H9 (cell line): ENCODE measurements at regions not wholly inside any gene's neighbourhood (a gene's known extent, or its start where the extent isn't known, plus 50 kb on each side); places are given as distances from the start of the nearest gene placed in this dataset.

ENCODE experiments used
- DNase-seq: peaks from one replicate; pipeline ENCODE4 v3.0.0-alpha.2; 2017
- H2AFZ ChIP-seq: one replicate; pipeline ENCODE4 v1.6.1; 2013; ENCODE audit warnings: mild to moderate bottlenecking, low read length, control low read depth, moderate library complexity
- H2AK5ac ChIP-seq: 2 replicates; pipeline ENCODE4 v1.6.1; 2013; ENCODE audit warnings: low read length, control low read depth, mixed read lengths; ENCODE audit not compliant: insufficient read length
- H2BK120ac ChIP-seq: one replicate; pipeline ENCODE4 v1.6.1; 2013; ENCODE audit warnings: low read depth, mild to moderate bottlenecking, low read length, control low read depth, inconsistent platforms; ENCODE audit not compliant: poor library complexity, severe bottlenecking
- H2BK12ac ChIP-seq: 2 replicates; pipeline ENCODE4 v1.6.1; 2013; ENCODE audit warnings: low read length, control low read depth, mixed read lengths, low read depth; ENCODE audit not compliant: insufficient read length
- H2BK15ac ChIP-seq: 2 replicates; pipeline ENCODE4 v1.6.1; 2013; ENCODE audit warnings: low read depth, low read length, control low read depth
- H2BK20ac ChIP-seq: one replicate; pipeline ENCODE4 v1.6.1; 2013; ENCODE audit warnings: low read depth, mild to moderate bottlenecking, low read length, control low read depth, inconsistent platforms; ENCODE audit not compliant: poor library complexity, severe bottlenecking
- H2BK5ac ChIP-seq: 2 replicates; pipeline ENCODE4 v1.6.1; 2013; ENCODE audit warnings: low read length, control low read depth, mixed read lengths; ENCODE audit not compliant: insufficient read length
- H3K14ac ChIP-seq: 2 replicates; pipeline ENCODE4 v1.6.1; 2013; ENCODE audit warnings: low read length, control low read depth; ENCODE audit not compliant: insufficient read depth
- H3K18ac ChIP-seq: 2 replicates; pipeline ENCODE4 v1.6.1; 2013; ENCODE audit warnings: low read depth, mild to moderate bottlenecking, mixed read lengths, low read length, control low read depth; ENCODE audit not compliant: insufficient read length
- H3K23ac ChIP-seq: 2 replicates; pipeline ENCODE4 v1.6.1; 2013; ENCODE audit warnings: low read length, control low read depth, mixed read lengths, low read depth; ENCODE audit not compliant: insufficient read length
- H3K23me2 ChIP-seq: 2 replicates; pipeline ENCODE4 v1.6.1; 2013; ENCODE audit warnings: low read depth, mild to moderate bottlenecking, mixed read lengths, low read length, control low read depth; ENCODE audit not compliant: insufficient read length, poor library complexity, severe bottlenecking
- H3K27ac ChIP-seq: 2 replicates; pipeline ENCODE4 v1.5.1; 2013; ENCODE audit warnings: low read length, control low read depth, mixed read lengths, low read depth; ENCODE audit not compliant: insufficient read length
- H3K27me3 ChIP-seq: 2 replicates; pipeline ENCODE4 v1.6.1; 2013; ENCODE audit warnings: low read length, control low read depth, inconsistent platforms; ENCODE audit not compliant: insufficient read depth
- H3K4ac ChIP-seq: 2 replicates; pipeline ENCODE4 v1.6.1; 2013; ENCODE audit warnings: low read depth, mild to moderate bottlenecking, control low read depth, inconsistent platforms, low read length, moderate library complexity
- H3K4me1 ChIP-seq: 2 replicates; pipeline ENCODE4 v1.6.1; 2013; ENCODE audit warnings: low read length, control low read depth, inconsistent platforms; ENCODE audit not compliant: insufficient read depth
- H3K4me2 ChIP-seq: 2 replicates; pipeline ENCODE4 v1.6.1; 2013; ENCODE audit warnings: low read length, control low read depth, mixed read lengths; ENCODE audit not compliant: insufficient read length, insufficient read depth
- H3K56ac ChIP-seq: 2 replicates; pipeline ENCODE4 v1.6.1; 2013; ENCODE audit warnings: low read depth, mild to moderate bottlenecking, mixed read lengths, low read length, control low read depth; ENCODE audit not compliant: insufficient read length
- H3K79me1 ChIP-seq: 2 replicates; pipeline ENCODE4 v1.6.1; 2013; ENCODE audit warnings: low read depth, mild to moderate bottlenecking, moderate library complexity, low read length, control low read depth, inconsistent platforms; ENCODE audit not compliant: insufficient read depth, poor library complexity, severe bottlenecking
- H3K79me2 ChIP-seq: 2 replicates; pipeline ENCODE4 v1.6.1; 2013; ENCODE audit warnings: low read length, control low read depth, inconsistent platforms; ENCODE audit not compliant: insufficient read depth
- H3K9ac ChIP-seq: 2 replicates; pipeline ENCODE4 v1.6.1; 2013; ENCODE audit warnings: low read length, control low read depth, mixed read lengths; ENCODE audit not compliant: insufficient read length; ENCODE audit errors: extremely low read depth
- H3K9me3 ChIP-seq: one replicate; pipeline ENCODE4 v1.6.1; 2013; ENCODE audit warnings: low read depth, low read length, inconsistent platforms; ENCODE audit not compliant: control insufficient read depth
- H3T11ph ChIP-seq: one replicate; pipeline ENCODE4 v1.6.1; 2013; ENCODE audit warnings: mild to moderate bottlenecking, low read length, control low read depth, inconsistent platforms
- H4K20me1 ChIP-seq: one replicate; pipeline ENCODE4 v1.6.1; 2013; ENCODE audit not compliant: control insufficient read depth, insufficient read length, insufficient read depth
- H4K5ac ChIP-seq: 2 replicates; pipeline ENCODE4 v1.6.1; 2013; ENCODE audit warnings: low read depth, mild to moderate bottlenecking, mixed read lengths, low read length, control low read depth; ENCODE audit not compliant: insufficient read length
- H4K8ac ChIP-seq: replicated peaks from 2 replicates; pipeline ENCODE4 v1.6.1; 2013; ENCODE audit warnings: low read length, control low read depth, mixed read lengths, low read depth; ENCODE audit not compliant: insufficient read length
- H4K91ac ChIP-seq: 2 replicates; pipeline ENCODE4 v1.6.1; 2013; ENCODE audit warnings: low read depth, mild to moderate bottlenecking, moderate library complexity, mixed read lengths, low read length, control low read depth; ENCODE audit not compliant: insufficient read length
- H3K27ac Mint-ChIP-seq, 3 experiments: 2 replicates in 2 of 3; 3 replicates in 1 of 3; pipeline ENCODE4 v1.8.0; 2020 to 2021; ENCODE audit warnings: mixed read lengths in 3 of 3, mild to moderate bottlenecking in 1 of 3, moderate library complexity in 1 of 3
- H3K27me3 Mint-ChIP-seq: 2 replicates; pipeline ENCODE4 v1.8.0; 2021; ENCODE audit warnings: low read depth, mild to moderate bottlenecking, moderate library complexity, mixed read lengths
- H3K36me3 Mint-ChIP-seq, 3 experiments: 2 replicates in 2 of 3; 3 replicates in 1 of 3; pipeline ENCODE4 v1.8.0; 2020 to 2021; ENCODE audit warnings: low read depth in 3 of 3, mixed read lengths in 3 of 3; ENCODE audit not compliant: insufficient read depth in 1 of 3
- H3K4me1 Mint-ChIP-seq, 2 experiments: 2 replicates each; pipeline ENCODE4 v1.8.0; 2020; ENCODE audit warnings: mixed read lengths in 2 of 2
- H3K4me3 Mint-ChIP-seq, 2 experiments: 2 replicates in 1 of 2; 3 replicates in 1 of 2; pipeline ENCODE4 v1.8.0; 2020 to 2021; ENCODE audit warnings: mild to moderate bottlenecking in 2 of 2, mixed read lengths in 2 of 2, moderate library complexity in 1 of 2
- H3K9me3 Mint-ChIP-seq, 2 experiments: 2 replicates in 1 of 2; 3 replicates in 1 of 2; pipeline ENCODE4 v1.8.0; 2020; ENCODE audit warnings: mild to moderate bottlenecking in 2 of 2, mixed read lengths in 2 of 2, moderate library complexity in 1 of 2
- CTCF ChIP-seq: fragments of 200-600 bp; sonication (generic); conservative IDR thresholded peaks from 3 replicates; pipeline ENCODE4 v1.8.0; 2021; ENCODE audit warnings: antibody characterized with exemption, mild to moderate bottlenecking
- WGBS: extraction: QIAGEN DNeasy Blood & Tissue Kit; methylation state at CpG from one replicate; pipeline ENCODE4 v1.1.7; 2013; ENCODE audit warnings: missing lambda C conversion rate, low lambda C conversion rate, mixed read lengths; ENCODE audit not compliant: insufficient read length; ENCODE audit errors: extremely low coverage; 5-methylcytosine and 5-hydroxymethylcytosine counted together

GRCh38 chr6:4451081-4451480, 315.7 kb upstream of the ECI2 start:
- no peak overlapping the region for H3K4me3 Mint-ChIP-seq
- Histone ChIP-seq H3K56ac (no peak overlapping the region), H4K8ac (no peak overlapping the region), H4K91ac (no peak overlapping the region), H3K4me1 (no peaks in the 10 kb centered on the region; the same call in 1 of the 2 replicates), H2BK15ac (no peak overlapping the region), H2BK120ac (no peak overlapping the region), H3K9me3 (no peaks in the 10 kb centered on the region), H4K5ac (no peak overlapping the region), H3K23ac (no peak overlapping the region), H2AK5ac (no peak overlapping the region), H2BK20ac (no peak overlapping the region), H3K79me2 (no peaks in the 10 kb centered on the region), H3K14ac (no peak overlapping the region), H3K9ac (no peak overlapping the region), H3K27ac (no peak overlapping the region), H2BK5ac (no peak overlapping the region), H3K18ac (no peak overlapping the region), H4K20me1 (no peaks in the 10 kb centered on the region), H2AFZ (no peak overlapping the region), H3K4me2 (no peak overlapping the region), H3K79me1 (no peaks in the 10 kb centered on the region), H3K27me3 (no peaks in the 10 kb centered on the region), H3K23me2 (peaks cover 3% of the 10 kb centered on the region), H2BK12ac (no peak overlapping the region), H3K4ac (no peak overlapping the region), H3T11ph (no peak overlapping the region)
- no CpG with 5 or more reads among the region's 3 CpGs for WGBS
- H3K4me1 Mint-ChIP-seq: no peaks in the 10 kb centered on the region
- TF ChIP-seq CTCF: no peak
- no peak for DNase-seq
- H3K27me3 Mint-ChIP-seq: no peaks in the 10 kb centered on the region; the same call in 1 of the 2 replicates
- H3K27ac Mint-ChIP-seq: no peak overlapping the region
- peaks cover 4 to 14% (median 10%) of the 10 kb centered on the region in 3 experiments; a peak in 4 of 7 replicates for H3K36me3 Mint-ChIP-seq
- peaks cover 13 to 15% of the 10 kb centered on the region in 2 experiments for H3K9me3 Mint-ChIP-seq
